ENCODE measurements at regions not wholly inside any gene's neighbourhood (a gene's known extent, or its start where the extent isn't known, plus 50 kb on each side); places are given as distances from the start of the nearest gene placed in this dataset.

DNA sequence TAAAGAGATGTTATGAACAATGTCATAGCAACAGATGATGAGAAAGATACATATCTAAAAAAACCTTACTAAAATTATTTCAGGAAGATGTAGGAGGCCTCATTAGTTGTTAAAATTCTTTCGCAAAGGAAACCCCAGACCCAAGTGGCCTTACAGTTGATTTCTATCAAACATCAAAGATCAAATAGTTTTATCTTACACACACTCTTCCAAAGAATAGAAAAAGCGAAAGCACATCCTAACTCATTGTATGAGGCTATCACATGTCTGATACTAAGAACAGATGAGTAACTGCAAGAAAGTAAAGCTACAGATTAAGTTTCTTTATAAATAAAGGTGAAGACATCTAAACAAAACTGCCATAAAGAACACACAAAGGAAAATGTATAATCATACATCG, 82.9 kb upstream of the GDF10 start:
- dilution Hi-C loops (cut with MboI; ENCODE audit: extremely low pct_ligation_motif_present, low sequenced_read_pairs) = no loop called here
- Histone ChIP-seq H3K9ac (ENCODE audit: control insufficient read depth, extremely low read depth, insufficient read depth, low read length) (no peak overlapping the region), H3K4me1 (ENCODE audit: control insufficient read depth, extremely low read depth, insufficient read depth, low read length) (no peaks in the 10 kb centered on the region), H3K9me1 (ENCODE audit: control insufficient read depth, extremely low read depth, insufficient read depth, low read length) (no peaks in the 10 kb centered on the region), H3K4me3 (ENCODE audit: control insufficient read depth in 2 of 3, extremely low read depth in 1 of 3, insufficient read depth in 2 of 3, low read depth in 1 of 3, low read length in 3 of 3) (no peak overlapping the region), H2AFZ (ENCODE audit: control insufficient read depth, low read length) (no peak overlapping the region), H3K36me3 (ENCODE audit: control insufficient read depth in 2 of 2, extremely low read depth in 1 of 2, insufficient read depth in 2 of 2, low read length in 2 of 2) (no peaks in the 10 kb centered on the region), H3K9me3 (ENCODE audit: control insufficient read depth, low read depth, low read length) (no peaks in the 10 kb centered on the region), H3K27me3 (ENCODE audit: control insufficient read depth, extremely low read depth, insufficient read depth, low read length) (peaks cover 8% of the 10 kb centered on the region), H3K4me2 (ENCODE audit: control insufficient read depth, extremely low read depth, insufficient read depth, low read depth, low read length) (no peak overlapping the region), H3K79me2 (ENCODE audit: control insufficient read depth, insufficient read depth, low read length) (no peaks in the 10 kb centered on the region), H4K20me1 (ENCODE audit: control insufficient read depth, extremely low read depth, insufficient read depth, low read length) (no peaks in the 10 kb centered on the region), H3K27ac (ENCODE audit: control insufficient read depth, insufficient read depth, low read length) (no peak overlapping the region)
- FAIRE-seq = no peak
- TF ChIP-seq EZH2 (IDR thresholded peaks at IDR 0.05; ENCODE audit: low read length) (no peak), CTCF (optimal IDR thresholded peaks at IDR 0.05 in 1 of 3, IDR thresholded peaks at IDR 0.05 in 1 of 3, conservative IDR thresholded peaks at IDR 0.05 in 1 of 3; ENCODE audit: extremely low read depth in 1 of 3, insufficient read depth in 2 of 3, low read length in 3 of 3) (no peak)
- DNase-seq (ENCODE audit: low read depth, low spot score) = no peak

DNA sequence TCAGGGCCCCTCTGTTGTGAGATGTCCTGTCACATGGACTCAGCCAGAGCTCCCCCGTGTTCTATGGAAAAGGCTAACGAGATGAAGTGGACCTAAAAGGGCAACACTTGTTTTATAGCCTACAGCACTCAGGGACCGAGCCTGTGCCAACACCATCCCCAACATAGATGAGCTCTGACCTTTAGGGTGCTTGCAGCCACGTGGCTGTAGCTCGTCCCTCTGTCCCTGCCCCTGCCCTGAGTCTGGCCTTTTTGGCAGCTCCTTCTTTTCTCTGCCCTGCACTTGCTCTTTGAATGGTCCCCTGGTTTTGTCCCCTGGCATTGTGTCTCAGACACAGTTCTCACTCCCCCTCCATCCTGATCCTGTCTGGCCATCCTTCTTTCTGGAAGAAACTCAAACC, 81.2 kb upstream of the GDF10 start:
- Histone ChIP-seq H3K36me3 (ENCODE audit: control insufficient read depth in 2 of 2, extremely low read depth in 1 of 2, insufficient read depth in 2 of 2, low read length in 2 of 2) (no peaks in the 10 kb centered on the region), H3K9me3 (ENCODE audit: control insufficient read depth, low read depth, low read length) (no peaks in the 10 kb centered on the region), H3K79me2 (ENCODE audit: control insufficient read depth, insufficient read depth, low read length) (no peaks in the 10 kb centered on the region), H2AFZ (ENCODE audit: control insufficient read depth, low read length) (no peak overlapping the region), H3K9ac (ENCODE audit: control insufficient read depth, extremely low read depth, insufficient read depth, low read length) (no peak overlapping the region), H3K27me3 (ENCODE audit: control insufficient read depth, extremely low read depth, insufficient read depth, low read length) (peaks cover 8% of the 10 kb centered on the region), H3K27ac (ENCODE audit: control insufficient read depth, insufficient read depth, low read length) (no peak overlapping the region), H3K9me1 (ENCODE audit: control insufficient read depth, extremely low read depth, insufficient read depth, low read length) (no peaks in the 10 kb centered on the region), H4K20me1 (ENCODE audit: control insufficient read depth, extremely low read depth, insufficient read depth, low read length) (no peaks in the 10 kb centered on the region), H3K4me1 (ENCODE audit: control insufficient read depth, extremely low read depth, insufficient read depth, low read length) (no peaks in the 10 kb centered on the region), H3K4me3 (ENCODE audit: control insufficient read depth in 2 of 3, extremely low read depth in 1 of 3, insufficient read depth in 2 of 3, low read depth in 1 of 3, low read length in 3 of 3) (no peak overlapping the region), H3K4me2 (ENCODE audit: control insufficient read depth, extremely low read depth, insufficient read depth, low read depth, low read length) (no peak overlapping the region)
- FAIRE-seq (no peak), DNase-seq (ENCODE audit: low read depth, low spot score) (no peak)
- dilution Hi-C loops (cut with MboI; ENCODE audit: extremely low pct_ligation_motif_present, low sequenced_read_pairs) = no loop called here
- no peak for TF ChIP-seq CTCF (optimal IDR thresholded peaks at IDR 0.05 in 1 of 3, IDR thresholded peaks at IDR 0.05 in 1 of 3, conservative IDR thresholded peaks at IDR 0.05 in 1 of 3; ENCODE audit: extremely low read depth in 1 of 3, insufficient read depth in 2 of 3, low read length in 3 of 3)
- no peak for TF ChIP-seq EZH2 (IDR thresholded peaks at IDR 0.05; ENCODE audit: low read length)
